ENCODE measurements at regions not wholly inside any gene's neighbourhood (a gene's known extent, or its start where the extent isn't known, plus 50 kb on each side); places are given as distances from the start of the nearest gene placed in this dataset.

GRCh38 chr2:15688924-15689568, 97.4 kb downstream of the DDX1 start (continued):
- TF ChIP-seq CHD7 (IDR thresholded peaks at IDR 0.05; ENCODE audit: insufficient replicate concordance, low read length) (no peak), SP4 (IDR thresholded peaks at IDR 0.05; ENCODE audit: low read length) (no peak), CREB1 (IDR thresholded peaks at IDR 0.05) (no peak), CBX5 (IDR thresholded peaks at IDR 0.05; ENCODE audit: low read depth, low read length) (no peak), CHD1 (IDR thresholded peaks at IDR 0.05; ENCODE audit: low read depth, low read length) (no peak)
